AG09319 (cell line): ENCODE measurements at regions not wholly inside any gene's neighbourhood (a gene's known extent, or its start where the extent isn't known, plus 50 kb on each side); places are given as distances from the start of the nearest gene placed in this dataset.

Source experiments
- DNase-seq: peaks from one replicate; pipeline ENCODE4 v3.0.0-alpha.2; 2010; ENCODE audit warnings: low read depth; ENCODE audit errors: extremely low read depth
- CTCF ChIP-seq: IDR thresholded peaks from 2 replicates; pipeline ENCODE4 v1.5.1; 2011; ENCODE audit warnings: low read depth, mild to moderate bottlenecking, inconsistent platforms, low read length, moderate library complexity

GRCh38 chr3:21860657-21861056 is 109.6 kb upstream of the ZNF385D start:
- no peak for TF ChIP-seq CTCF
- no peak for DNase-seq

GRCh38 chr3:21876782-21877181 is 125.8 kb upstream of the ZNF385D start:
- DNase-seq, result no peak
- no peak for TF ChIP-seq CTCF

- no peak for DNase-seq
- TF ChIP-seq CTCF, result no peak
Measured at GRCh38 chr3:21877214-21877754, 126.3 kb upstream of the ZNF385D start.

- no peak for DNase-seq
- no peak for TF ChIP-seq CTCF
Measured at GRCh38 chr3:21879184-21879886, 128.3 kb upstream of the ZNF385D start.

GRCh38 chr3:21888656-21889055 is 137.6 kb upstream of the ZNF385D start:
- no peak for DNase-seq
- TF ChIP-seq CTCF, result no peak

GRCh38 chr3:21889166-21889565 is 138.2 kb upstream of the ZNF385D start:
- no peak for TF ChIP-seq CTCF

GRCh38 chr3:21892104-21892503 is 141.1 kb upstream of the ZNF385D start:
- no peak for TF ChIP-seq CTCF
- no peak for DNase-seq

More at GRCh38 chr3:21889166-21889565, 138.2 kb upstream of the ZNF385D start:
- no peak for DNase-seq
